T-cell (primary cell): ENCODE measurements at regions not wholly inside any gene's neighbourhood (a gene's known extent, or its start where the extent isn't known, plus 50 kb on each side); places are given as distances from the start of the nearest gene placed in this dataset.

Experiments used
- ATAC-seq, 4 experiments: fragments of 200-7000 bp in 3 of 4; fragments of 150-1000 bp in 1 of 4; cut with Tn5 transposase; replicated peaks in 1 of 4; 1 replicate in 3 of 4; 2 replicates in 1 of 4; pipeline ENCODE4 v1.10.0; 2021; ENCODE audit warnings: moderate library complexity in 3 of 4, mild to moderate bottlenecking in 2 of 4, moderate number of reproducible peaks in 1 of 4
- CTCF ChIA-PET, 2 donors: fragments of 300-600 bp; sonication (Branson Sonifier 250); formaldehyde crosslinking; loops; one replicate each; lab custom pipeline; 2022; ENCODE audit warnings: antibody characterized with exemption in 2 of 2; lab: Charles Lee
- POLR2A ChIA-PET, 2 donors: fragments of 300-600 bp; sonication (Branson Sonifier 250); formaldehyde crosslinking; loops; one replicate each; lab custom pipeline; 2022; ENCODE audit warnings: antibody characterized with exemption in 2 of 2; lab: Charles Lee
- DNase-seq, 35 experiments: peaks; one replicate each; pipeline versions ENCODE4 v3.0.0 to v3.0.0-alpha.2; 2013 to 2023
- H3K27ac ChIP-seq: one replicate; pipeline ENCODE4 v1.5.1; 2013; ENCODE audit warnings: low read length
- H3K27me3 ChIP-seq, 2 experiments: replicated peaks in 1 of 2; 1 replicate in 1 of 2; 2 replicates in 1 of 2; pipeline versions ENCODE4 v1.6.1 to v1.7.0; 2013; ENCODE audit warnings: low read length in 1 of 2, mixed read lengths in 1 of 2; ENCODE audit not compliant: control insufficient read depth in 2 of 2, insufficient read depth in 2 of 2; ENCODE audit errors: extremely low read depth in 1 of 2
- H3K36me3 ChIP-seq, 2 donors: 1 replicate in 1 of 2; 2 replicates in 1 of 2; pipeline versions ENCODE4 v1.6.1 to v1.7.0; 2013; ENCODE audit warnings: low read length in 1 of 2; ENCODE audit not compliant: control insufficient read depth in 2 of 2, insufficient read depth in 1 of 2; ENCODE audit errors: extremely low read depth in 1 of 2
- H3K4me1 ChIP-seq, 2 experiments: 1 replicate in 1 of 2; 2 replicates in 1 of 2; pipeline versions ENCODE4 v1.6.1 to v1.7.0; 2013; ENCODE audit warnings: low read length in 2 of 2, mixed read lengths in 1 of 2; ENCODE audit not compliant: insufficient read depth in 2 of 2, control insufficient read depth in 1 of 2; ENCODE audit errors: extremely low read depth in 1 of 2
- H3K4me3 ChIP-seq, 2 donors: 1 replicate in 1 of 2; 2 replicates in 1 of 2; pipeline versions ENCODE4 v1.5.1 to v1.7.0; 2013; ENCODE audit warnings: mild to moderate bottlenecking in 2 of 2, low read length in 1 of 2, moderate library complexity in 1 of 2; ENCODE audit not compliant: control insufficient read depth in 1 of 2; ENCODE audit errors: extremely low read depth in 1 of 2
- H3K9me3 ChIP-seq: 2 replicates; pipeline ENCODE4 v1.7.0; 2013
- H3K27ac Mint-ChIP-seq, 2 donors: one replicate each; pipeline ENCODE4 v1.8.0; 2020 to 2021; ENCODE audit warnings: mild to moderate bottlenecking in 2 of 2, mixed read lengths in 2 of 2
- H3K27me3 Mint-ChIP-seq, 2 donors: one replicate each; pipeline ENCODE4 v1.8.0; 2021 to 2022; ENCODE audit warnings: mixed read lengths in 2 of 2
- H3K36me3 Mint-ChIP-seq: one replicate; pipeline ENCODE4 v1.8.0; 2021; ENCODE audit warnings: mixed read lengths
- H3K4me1 Mint-ChIP-seq, 3 donors: one replicate each; pipeline ENCODE4 v1.8.0; 2020 to 2022; ENCODE audit warnings: mixed read lengths in 3 of 3, mild to moderate bottlenecking in 1 of 3
- H3K4me3 Mint-ChIP-seq, 3 donors: one replicate each; pipeline ENCODE4 v1.8.0; 2020 to 2022; ENCODE audit warnings: mild to moderate bottlenecking in 3 of 3, mixed read lengths in 3 of 3, moderate library complexity in 3 of 3
- H3K9me3 Mint-ChIP-seq, 3 donors: one replicate each; pipeline ENCODE4 v1.8.0; 2020 to 2022; ENCODE audit warnings: mixed read lengths in 3 of 3
- WGBS: methylation state at CpG from one replicate; pipeline ENCODE4 v1.1.5; 2013; ENCODE audit warnings: missing lambda C conversion rate; ENCODE audit not compliant: insufficient coverage; 5-methylcytosine and 5-hydroxymethylcytosine counted together

DNA sequence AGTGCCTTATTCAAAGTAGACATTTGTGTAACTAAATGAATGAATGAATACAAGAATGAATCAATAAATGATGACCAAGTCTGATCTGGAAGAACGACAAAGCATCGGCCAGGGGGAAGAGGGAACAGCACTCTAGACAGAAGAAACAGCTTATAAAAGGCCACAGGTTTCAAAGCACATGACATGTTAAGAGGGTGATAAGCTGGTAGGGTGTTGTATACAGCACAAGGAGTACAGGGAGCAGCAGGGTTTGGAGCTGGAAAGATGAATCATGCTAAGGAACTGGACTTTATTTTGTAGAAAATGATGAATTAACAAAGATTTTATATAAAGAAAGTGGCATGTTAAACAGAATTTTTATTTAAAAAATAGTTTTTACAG, 302.5 kb downstream of the NUAK1 start:
- no peak overlapping the region for H3K4me3 ChIP-seq
- DNase-seq (no peak), ATAC-seq (no peak)
- 94% methylated on average over 2 of the region's 2 CpGs for WGBS
- Mint-ChIP-seq H3K27ac (no peak overlapping the region), H3K4me1 (no peaks in the 10 kb centered on the region), H3K36me3 (no peaks in the 10 kb centered on the region), H3K4me3 (no peak overlapping the region), H3K9me3 (no peaks in the 10 kb centered on the region), H3K27me3 (peaks cover 0 to 4% of the 10 kb centered on the region in 2 donors)
- H3K4me1 ChIP-seq: no peaks in the 10 kb centered on the region
- ChIA-PET CTCF (no interaction called here), POLR2A (no interaction called here)
- no peaks in the 10 kb centered on the region for H3K36me3 ChIP-seq
- H3K9me3 ChIP-seq: no peaks in the 10 kb centered on the region
- no peak overlapping the region for H3K27ac ChIP-seq
- no peaks in the 10 kb centered on the region for H3K27me3 ChIP-seq

DNA sequence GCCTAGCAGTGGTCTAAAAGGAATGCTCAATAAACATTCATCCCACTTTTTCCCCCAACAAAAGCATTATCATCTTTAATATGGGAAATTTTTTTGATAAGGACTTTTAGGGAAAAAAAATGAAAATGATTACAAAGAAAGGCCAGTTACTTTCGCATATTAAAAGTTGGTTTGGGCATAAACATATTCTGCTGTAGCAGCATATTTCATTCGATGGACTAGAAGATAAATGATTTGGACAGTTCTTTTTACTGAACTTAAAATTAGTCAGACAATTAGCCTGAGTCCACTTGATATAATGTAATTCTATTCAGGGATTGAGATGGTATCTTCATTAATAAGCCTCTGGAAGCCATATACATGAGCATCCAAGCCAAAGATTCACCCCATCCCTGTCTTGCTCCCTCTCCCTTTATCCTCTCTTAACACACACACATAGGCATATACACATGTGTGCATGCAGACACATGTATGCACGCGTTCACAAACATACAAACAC, 299.1 kb downstream of the NUAK1 start:
- Histone ChIP-seq H3K36me3 (no peaks in the 10 kb centered on the region), H3K4me3 (no peak overlapping the region), H3K4me1 (no peaks in the 10 kb centered on the region), H3K9me3 (no peaks in the 10 kb centered on the region), H3K27me3 (peaks cover 0 to 2% of the 10 kb centered on the region in 2 experiments), H3K27ac (no peak overlapping the region)
- Mint-ChIP-seq H3K4me3 (no peak overlapping the region), H3K27me3 (peaks cover 0 to 4% of the 10 kb centered on the region in 2 donors), H3K9me3 (no peaks in the 10 kb centered on the region), H3K27ac (no peak overlapping the region), H3K36me3 (no peaks in the 10 kb centered on the region), H3K4me1 (no peaks in the 10 kb centered on the region)
- no CpG with 5 or more reads among the region's 4 CpGs for WGBS
- ChIA-PET CTCF (no interaction called here), POLR2A (no interaction called here)
- no peak for ATAC-seq
- no peak for DNase-seq

GRCh38 chr12:105840384-105840783, 298.4 kb downstream of the NUAK1 start:
- H3K27me3 ChIP-seq: peaks cover 0 to 2% of the 10 kb centered on the region in 2 experiments
- no peaks in the 10 kb centered on the region for H3K9me3 ChIP-seq
- ChIA-PET CTCF (no interaction called here), POLR2A (no interaction called here)
- H3K4me3 ChIP-seq: no peak overlapping the region
- H3K27ac ChIP-seq: no peak overlapping the region
- no peak for DNase-seq
- H3K27me3 Mint-ChIP-seq: peaks cover 0 to 4% of the 10 kb centered on the region in 2 donors
- no peaks in the 10 kb centered on the region for H3K9me3 Mint-ChIP-seq
- H3K27ac Mint-ChIP-seq: no peak overlapping the region
- no peaks in the 10 kb centered on the region for H3K36me3 ChIP-seq
- no peak overlapping the region for H3K4me3 Mint-ChIP-seq
- ATAC-seq: no peak
- H3K36me3 Mint-ChIP-seq: no peaks in the 10 kb centered on the region
- WGBS: 100% methylated on average over 1 of the region's 4 CpGs
- no peaks in the 10 kb centered on the region for H3K4me1 ChIP-seq
- H3K4me1 Mint-ChIP-seq: no peaks in the 10 kb centered on the region

DNA sequence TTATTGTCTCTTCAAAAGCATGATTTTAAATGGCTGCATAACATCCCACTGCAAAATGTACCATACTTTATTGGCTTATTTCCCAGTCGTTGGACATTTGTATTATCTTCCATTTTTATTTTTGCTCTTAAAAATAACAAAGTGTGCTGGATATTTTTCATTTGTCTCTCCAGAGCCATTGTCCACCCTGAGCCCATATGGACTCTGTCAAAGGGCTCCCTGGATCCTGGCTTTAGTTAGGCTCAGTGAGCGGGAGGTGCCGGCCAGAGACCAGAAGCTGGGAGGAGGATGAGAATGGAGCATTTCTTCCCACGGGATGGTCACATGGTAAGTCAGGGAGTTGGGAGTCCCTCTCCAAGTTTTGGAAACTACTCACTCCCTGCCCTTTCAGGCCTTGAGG, 296.9 kb downstream of the NUAK1 start:
- Histone ChIP-seq H3K9me3 (no peaks in the 10 kb centered on the region), H3K4me1 (no peaks in the 10 kb centered on the region), H3K36me3 (no peaks in the 10 kb centered on the region), H3K4me3 (no peak overlapping the region), H3K27me3 (peaks cover 0 to 2% of the 10 kb centered on the region in 2 experiments), H3K27ac (no peak overlapping the region)
- ChIA-PET CTCF (no interaction called here), POLR2A (no interaction called here)
- H3K4me3 Mint-ChIP-seq: no peak overlapping the region
- DNase-seq (no peak), ATAC-seq (no peak)
- peaks cover 0 to 4% of the 10 kb centered on the region in 2 donors for H3K27me3 Mint-ChIP-seq
- H3K36me3 Mint-ChIP-seq: no peaks in the 10 kb centered on the region
- H3K9me3 Mint-ChIP-seq: no peaks in the 10 kb centered on the region
- no CpG with 5 or more reads among the region's 4 CpGs for WGBS
- H3K4me1 Mint-ChIP-seq: no peaks in the 10 kb centered on the region
- no peak overlapping the region for H3K27ac Mint-ChIP-seq

- H3K9me3 ChIP-seq: no peaks in the 10 kb centered on the region
- H3K4me1 ChIP-seq: no peaks in the 10 kb centered on the region
- peaks cover 0 to 2% of the 10 kb centered on the region in 2 experiments for H3K27me3 ChIP-seq
- H3K27ac ChIP-seq: no peak overlapping the region
- peaks cover 0 to 4% of the 10 kb centered on the region in 2 donors for H3K27me3 Mint-ChIP-seq
- H3K4me3 Mint-ChIP-seq: no peak overlapping the region
- H3K27ac Mint-ChIP-seq: no peak overlapping the region
- H3K36me3 ChIP-seq: no peaks in the 10 kb centered on the region
- H3K36me3 Mint-ChIP-seq: no peaks in the 10 kb centered on the region
- H3K4me1 Mint-ChIP-seq: no peaks in the 10 kb centered on the region
- DNase-seq: no peak
- H3K9me3 Mint-ChIP-seq: no peaks in the 10 kb centered on the region
- WGBS: 20% methylated on average over 1 of the region's 2 CpGs
- no peak overlapping the region for H3K4me3 ChIP-seq
- POLR2A ChIA-PET: interaction anchor here in 1 of 2 donors (0.6 kb wide), 1 partner anchor 262 kb away, joined by 3 read pairs; no protein-coding TSS in a partner anchor
- CTCF ChIA-PET: no interaction called here
- ATAC-seq: no peak
Observed at GRCh38 chr12:105843561-105843960, 295.2 kb downstream of the NUAK1 start.

DNA sequence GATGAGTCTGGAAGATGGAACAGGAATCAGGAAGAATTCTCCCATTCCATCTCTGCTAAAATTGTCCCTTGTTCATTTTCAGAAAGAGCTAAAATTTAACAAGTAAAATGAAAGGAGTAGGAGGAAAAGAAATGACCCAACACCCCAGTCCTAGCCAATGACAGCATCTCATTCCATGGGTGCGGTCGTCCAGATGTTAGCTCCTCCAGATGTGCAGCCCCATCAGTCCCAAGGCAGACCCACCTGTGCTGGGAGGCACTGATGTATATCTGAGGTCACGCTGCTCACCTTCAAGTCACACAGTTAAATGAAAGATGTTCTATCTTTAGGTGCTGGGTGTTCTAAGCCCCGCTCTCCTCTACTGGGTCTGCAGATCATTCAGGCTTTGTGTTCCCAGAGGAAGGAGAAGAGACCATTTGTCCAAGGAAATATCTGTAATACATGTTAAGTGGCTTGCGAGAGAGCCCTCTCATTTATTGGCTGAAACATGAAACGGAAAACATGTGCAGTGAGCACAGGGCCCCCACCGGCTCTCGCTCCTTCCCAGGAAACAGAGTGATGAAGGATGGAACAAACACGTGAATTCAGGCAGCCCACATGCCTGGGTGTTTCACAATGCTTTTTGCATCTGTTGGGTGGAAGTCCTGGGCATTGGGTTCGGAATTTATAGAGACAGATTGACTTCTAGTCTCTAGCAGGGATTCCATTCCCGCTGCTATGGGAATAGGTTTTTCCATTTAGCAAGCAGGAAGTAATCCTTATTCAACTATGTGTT, 294.6 kb downstream of the NUAK1 start:
- no peaks in the 10 kb centered on the region for H3K36me3 Mint-ChIP-seq
- Histone ChIP-seq H3K4me3 (no peak overlapping the region), H3K36me3 (no peaks in the 10 kb centered on the region), H3K27ac (no peak overlapping the region), H3K9me3 (no peaks in the 10 kb centered on the region), H3K4me1 (no peaks in the 10 kb centered on the region), H3K27me3 (peaks cover 0 to 2% of the 10 kb centered on the region in 2 experiments)
- no peak for DNase-seq
- no peak for ATAC-seq
- ChIA-PET CTCF (no interaction called here), POLR2A (no interaction called here)
- peaks cover 2 to 4% of the 10 kb centered on the region in 2 donors for H3K27me3 Mint-ChIP-seq
- H3K4me1 Mint-ChIP-seq: no peaks in the 10 kb centered on the region
- H3K27ac Mint-ChIP-seq: no peak overlapping the region
- H3K9me3 Mint-ChIP-seq: no peaks in the 10 kb centered on the region
- no peak overlapping the region for H3K4me3 Mint-ChIP-seq
- 78% methylated on average over 3 of the region's 11 CpGs for WGBS
